HG03095 (cell line): ENCODE measurements at regions not wholly inside any gene's neighbourhood (a gene's known extent, or its start where the extent isn't known, plus 50 kb on each side); places are given as distances from the start of the nearest gene placed in this dataset.
"Not testable (repeated sequence)": the region's sequence is repeated elsewhere in the genome, so short reads cannot be mapped to it uniquely, and the experiment has no call there.

ENCODE experiments used
- ATAC-seq: cut with Tn5 transposase; IDR thresholded peaks from one replicate; pipeline ENCODE4 v1.9.1; 2021; ENCODE audit warnings: moderate library complexity; ENCODE audit not compliant: unreplicated experiment

- no peak for ATAC-seq
Observed at GRCh38 chr13:87444135-87444534, 227.0 kb upstream of the SLITRK5 start.

GRCh38 chr13:87452281-87452680, 218.9 kb upstream of the SLITRK5 start:
- no peak for ATAC-seq

GRCh38 chr13:87453244-87453643, 217.9 kb upstream of the SLITRK5 start:
- ATAC-seq: no peak

GRCh38 chr13:87459419-87459818, 211.8 kb upstream of the SLITRK5 start:
- ATAC-seq: no peak

DNA sequence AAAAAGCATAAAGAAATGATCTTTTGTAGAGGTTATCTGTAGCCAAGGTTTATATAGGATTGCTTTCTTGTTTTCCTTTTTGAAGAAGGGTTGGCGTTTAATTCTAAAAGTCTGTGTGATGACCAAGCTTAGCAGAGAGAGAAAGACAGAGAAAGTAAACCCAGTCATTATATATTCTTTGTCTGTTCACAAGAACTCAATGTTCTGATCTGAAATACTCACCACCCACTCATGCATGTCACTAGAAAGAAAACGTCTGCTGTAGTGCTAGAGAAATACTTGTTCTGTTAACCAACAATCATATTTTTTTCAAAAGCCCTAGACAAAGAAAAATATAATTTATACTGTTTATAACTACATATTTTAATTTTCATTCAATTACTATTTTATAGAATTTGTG, 173.7 kb upstream of the SLITRK5 start:
- ATAC-seq: no peak

DNA sequence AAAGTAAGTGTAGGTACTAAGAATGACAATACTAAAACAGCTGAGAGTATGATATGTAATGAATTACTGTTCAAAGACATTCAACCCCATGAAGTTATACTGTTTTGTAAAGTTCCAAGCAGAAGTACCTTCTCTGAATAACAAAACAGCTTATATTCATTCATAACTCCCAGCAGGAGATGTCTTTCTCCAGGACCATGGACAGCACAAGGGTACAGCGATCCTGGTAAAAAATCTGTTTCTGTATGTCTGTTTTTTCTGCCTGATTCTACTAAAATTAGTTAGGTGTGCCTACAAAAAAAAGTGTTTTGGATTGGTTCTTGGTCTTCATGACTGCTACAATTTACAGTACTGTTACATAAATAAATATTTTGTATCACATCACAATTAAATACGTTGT, 172.5 kb upstream of the SLITRK5 start:
- no peak for ATAC-seq

GRCh38 chr13:87524775-87525174, 146.4 kb upstream of the SLITRK5 start:
- ATAC-seq: no peak

DNA sequence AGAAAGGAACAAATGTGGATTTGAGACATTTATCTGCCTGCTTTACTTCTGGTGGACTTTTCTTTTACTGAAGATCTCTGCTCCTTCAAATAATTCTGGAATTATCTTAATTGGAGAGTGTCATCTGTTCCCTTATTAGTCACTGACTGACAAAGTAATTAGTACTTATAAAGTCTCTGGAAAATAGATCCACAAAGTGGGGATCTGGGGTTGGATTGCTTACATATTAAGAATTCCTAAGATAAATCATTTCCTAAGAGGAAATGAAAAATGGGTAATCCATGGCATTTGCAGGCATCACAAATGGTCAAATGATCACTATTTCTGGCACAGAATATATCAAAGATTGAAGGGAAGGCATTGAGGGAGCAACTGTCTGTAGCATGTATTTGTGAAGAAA, 137.4 kb upstream of the SLITRK5 start:
- ATAC-seq: no peak

- ATAC-seq: no peak
Observed at GRCh38 chr13:87535911-87536310, 135.3 kb upstream of the SLITRK5 start.

GRCh38 chr13:87536499-87536898, 134.7 kb upstream of the SLITRK5 start:
- no peak for ATAC-seq

- ATAC-seq: peak; percentile 57
Observed at GRCh38 chr13:87536899-87537298, 134.3 kb upstream of the SLITRK5 start.

- no peak for ATAC-seq
Observed at GRCh38 chr13:87537951-87538350, 133.2 kb upstream of the SLITRK5 start.

- ATAC-seq: no peak
Observed at GRCh38 chr13:87538366-87539052, 132.7 kb upstream of the SLITRK5 start.

DNA sequence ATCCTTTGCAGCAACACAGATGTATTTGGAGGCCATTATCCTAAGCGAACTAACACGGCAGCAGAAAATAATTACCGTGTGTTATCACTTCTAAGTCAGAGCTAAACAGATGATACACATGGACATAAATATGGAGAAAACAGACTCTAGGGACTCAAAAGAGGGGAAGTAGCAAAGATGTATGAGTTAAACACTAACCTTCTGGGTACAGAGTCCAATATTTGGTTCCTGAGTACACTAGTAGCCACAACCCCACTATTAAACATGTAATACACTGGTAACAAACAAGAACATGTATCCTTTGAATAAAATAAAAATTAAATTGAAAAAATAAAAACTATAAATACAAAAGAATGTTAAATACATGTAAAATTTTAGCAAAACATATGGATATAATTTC, 118.0 kb upstream of the SLITRK5 start:
- ATAC-seq: no peak

GRCh38 chr13:87554045-87554444, 117.1 kb upstream of the SLITRK5 start:
- no peak for ATAC-seq

DNA sequence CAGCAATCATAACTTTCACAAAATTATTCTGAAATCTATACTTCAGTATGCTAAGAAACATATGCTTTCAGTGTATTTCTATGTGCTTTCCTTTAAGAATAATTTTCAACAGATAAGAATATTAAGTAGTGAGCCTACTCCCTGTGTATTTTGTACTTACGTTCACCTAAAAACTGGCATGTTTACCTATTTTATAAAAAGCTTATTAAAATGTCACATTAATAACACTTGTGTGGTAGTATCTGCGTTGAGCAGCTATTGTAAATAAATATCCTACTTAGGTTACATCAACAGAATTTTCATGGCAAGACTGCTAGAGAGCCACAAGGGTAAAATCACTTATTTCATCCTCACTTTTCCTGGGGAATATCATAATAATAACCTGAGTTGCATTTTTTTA, 113.4 kb upstream of the SLITRK5 start:
- ATAC-seq: no peak

- not testable (repeated sequence) for ATAC-seq
Observed at GRCh38 chr13:87561580-87561979, 109.6 kb upstream of the SLITRK5 start.

DNA sequence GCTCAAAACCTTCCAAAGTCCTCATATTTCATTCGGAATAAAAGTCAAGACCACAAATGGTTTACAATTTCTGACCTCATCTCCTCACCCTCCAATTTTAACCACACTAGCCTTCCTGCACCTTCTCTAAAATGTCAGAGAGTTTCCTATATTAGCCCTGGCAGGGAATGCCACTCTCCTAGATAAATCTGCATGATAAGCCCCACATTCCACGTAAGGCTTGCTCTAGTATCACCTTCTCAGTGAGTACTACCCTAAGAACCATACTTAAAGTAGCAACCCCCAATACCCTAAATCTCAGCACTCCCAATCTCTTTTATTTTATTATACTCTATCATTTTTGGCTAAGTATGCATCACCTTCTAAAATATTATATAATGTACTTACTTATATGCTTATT, 100.5 kb upstream of the SLITRK5 start:
- no peak for ATAC-seq

GRCh38 chr13:87582399-87582798, 88.8 kb upstream of the SLITRK5 start:
- ATAC-seq: no peak

- ATAC-seq: no peak
Observed at GRCh38 chr13:87590518-87590917, 80.7 kb upstream of the SLITRK5 start.

- ATAC-seq: not testable (repeated sequence)
Observed at GRCh38 chr13:87604437-87604836, 66.7 kb upstream of the SLITRK5 start.

DNA sequence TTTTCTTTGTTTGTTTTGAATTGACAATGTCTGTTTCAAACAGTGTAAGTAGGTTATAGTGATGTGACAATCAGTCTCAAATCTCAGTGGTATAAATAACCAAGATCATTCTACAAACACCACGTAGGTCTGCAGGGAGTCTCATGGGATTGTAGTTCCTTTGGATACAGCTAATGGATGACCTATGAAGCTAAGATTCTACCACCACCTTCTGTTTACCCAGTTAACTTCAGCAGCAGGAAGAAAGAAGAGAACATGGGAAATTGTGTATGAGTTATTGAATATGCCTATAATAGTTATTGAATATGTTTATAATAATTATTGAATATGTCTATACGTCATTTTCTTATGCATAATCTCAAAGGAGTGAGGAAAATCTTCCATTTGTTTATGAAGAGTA, 63.9 kb upstream of the SLITRK5 start:
- ATAC-seq: no peak

- no peak for ATAC-seq
Observed at GRCh38 chr13:87614276-87614675, 56.9 kb upstream of the SLITRK5 start.
